NCI-H2081 (cell line): ENCODE measurements at regions not wholly inside any gene's neighbourhood (a gene's known extent, or its start where the extent isn't known, plus 50 kb on each side); places are given as distances from the start of the nearest gene placed in this dataset.
"Not testable (repeated sequence)": the region's sequence is repeated elsewhere in the genome, so short reads cannot be mapped to it uniquely, and the experiment has no call there.

Experiments
- DNase-seq, 2 experiments: peaks; one replicate each; lab custom pipeline; 2025; lab: John Stamatoyannopoulos, UW

- DNase-seq = no peak
Observed at GRCh38 chr11:128156486-128156885, 430.9 kb downstream of the ETS1 start.

GRCh38 chr11:128155590-128155989, 431.8 kb downstream of the ETS1 start:
- no peak for DNase-seq

GRCh38 chr11:128153697-128154048, 433.7 kb downstream of the ETS1 start:
- no peak for DNase-seq

- DNase-seq = no peak
Observed at GRCh38 chr11:128152796-128153696, 434.3 kb downstream of the ETS1 start.

GRCh38 chr11:128151780-128152179, 435.6 kb downstream of the ETS1 start:
- DNase-seq = no peak

- no peak for DNase-seq
Observed at GRCh38 chr11:128151338-128151737, 436.0 kb downstream of the ETS1 start.

- DNase-seq = peak in 1 of 2 experiments; percentile 17
Observed at GRCh38 chr11:128148208-128148607, 439.1 kb downstream of the ETS1 start.

GRCh38 chr11:128146926-128147605, 440.3 kb downstream of the ETS1 start:
- DNase-seq = peak in 1 of 2 experiments; percentile 45

- not testable (repeated sequence) for DNase-seq
Observed at GRCh38 chr11:128140293-128140692, 447.1 kb downstream of the ETS1 start.

- DNase-seq = no peak
Observed at GRCh38 chr11:128135451-128135850, 451.9 kb downstream of the ETS1 start.

- DNase-seq = no peak
Observed at GRCh38 chr11:128133501-128133900, 453.9 kb downstream of the ETS1 start.

- DNase-seq = no peak
Observed at GRCh38 chr11:128130052-128130451, 457.3 kb downstream of the ETS1 start.

GRCh38 chr11:128125723-128126122, 461.6 kb downstream of the ETS1 start:
- no peak for DNase-seq

GRCh38 chr11:128116885-128117284, 470.5 kb downstream of the ETS1 start:
- no peak for DNase-seq

GRCh38 chr11:128116447-128116846, 470.9 kb downstream of the ETS1 start:
- no peak for DNase-seq

- no peak for DNase-seq
Observed at GRCh38 chr11:128105950-128106349, 481.4 kb downstream of the ETS1 start.

GRCh38 chr11:128105511-128105910, 481.8 kb downstream of the ETS1 start:
- DNase-seq = no peak

GRCh38 chr11:128103278-128103873, 484.0 kb downstream of the ETS1 start:
- no peak for DNase-seq

- DNase-seq = no peak
Observed at GRCh38 chr11:128098781-128099180, 488.6 kb downstream of the ETS1 start.

- no peak for DNase-seq
Observed at GRCh38 chr11:128095466-128095981, 491.8 kb downstream of the ETS1 start.

- no peak for DNase-seq
Observed at GRCh38 chr11:128093689-128094088, 493.7 kb downstream of the ETS1 start.

- DNase-seq = no peak
Observed at GRCh38 chr11:128089962-128090361, 497.4 kb downstream of the ETS1 start.

GRCh38 chr11:128086794-128087193, 500.6 kb downstream of the ETS1 start:
- no peak for DNase-seq
